Esophagus muscularis mucosa (tissue), 4 donors: ENCODE measurements at regions not wholly inside any gene's neighbourhood (a gene's known extent, or its start where the extent isn't known, plus 50 kb on each side); places are given as distances from the start of the nearest gene placed in this dataset.

Experiments
- DNase-seq: peaks from one replicate; pipeline ENCODE4 v3.0.0-alpha.2; 2017; ENCODE audit errors: extremely low spot score
- H3K27ac ChIP-seq, 4 donors: fragments of 200-600 bp; sonication (generic); replicated peaks in 1 of 4; 1 replicate in 3 of 4; 2 replicates in 1 of 4; pipeline ENCODE4 v1.5.1; 2016 to 2019; ENCODE audit warnings: mild to moderate bottlenecking in 1 of 4
- H3K27me3 ChIP-seq, 4 donors: fragments of 200-600 bp; sonication (generic); one replicate each; pipeline versions ENCODE4 v1.5.1 to v1.6.0; 2016 to 2019
- H3K36me3 ChIP-seq, 4 donors: fragments of 200-600 bp; sonication (generic); one replicate each; pipeline ENCODE4 v1.5.1; 2016 to 2019
- H3K4me1 ChIP-seq, 4 donors: fragments of 200-600 bp; sonication (generic); one replicate each; pipeline ENCODE4 v1.5.1; 2016 to 2019
- H3K4me3 ChIP-seq, 4 donors: fragments of 200-600 bp; sonication (generic); 1 replicate in 2 of 4; 2 replicates in 2 of 4; pipeline ENCODE4 v1.5.1; 2016 to 2019; ENCODE audit warnings: mild to moderate bottlenecking in 4 of 4, moderate library complexity in 1 of 4
- H3K9me3 ChIP-seq, 4 donors: fragments of 200-600 bp; sonication (generic); 1 replicate in 3 of 4; 2 replicates in 1 of 4; pipeline ENCODE4 v1.5.1; 2016 to 2019
- EP300 ChIP-seq: sonication (generic); formaldehyde crosslinking; IDR thresholded peaks from one replicate; pipeline ENCODE4 v1.6.1; 2017; ENCODE audit warnings: antibody characterized with exemption
- POLR2A ChIP-seq: fragments of 450-650 bp; IDR thresholded peaks from one replicate; pipeline ENCODE4 v1.6.1; 2017; ENCODE audit warnings: antibody characterized with exemption, moderate library complexity, mild to moderate bottlenecking, low read depth
- POLR2AphosphoS5 ChIP-seq, 2 donors: sonication (generic); formaldehyde crosslinking; IDR thresholded peaks; one replicate each; pipeline ENCODE4 v1.6.1; 2017; ENCODE audit warnings: antibody characterized with exemption in 2 of 2
- WGBS: methylation state at CpG from one replicate; pipeline ENCODE4 v1.1.5; 2018; 5-methylcytosine and 5-hydroxymethylcytosine counted together
- intact Hi-C: fragments of 100-400 bp; cut with DNase I; formaldehyde crosslinking; loops from one replicate; pipeline ENCODE4 v1.15.1; 2023
- TF ChIP-seq, protein P1 (sequence below), 3 experiments: fragments of 200-600 bp in 2 of 3; fragments of 450-650 bp in 1 of 3; sonication (generic) in 2 of 3; IDR thresholded peaks; one replicate each; pipeline ENCODE4 v1.5.1; 2017 to 2019; ENCODE audit warnings: antibody characterized with exemption in 3 of 3, mild to moderate bottlenecking in 2 of 3, moderate library complexity in 1 of 3

DNA sequence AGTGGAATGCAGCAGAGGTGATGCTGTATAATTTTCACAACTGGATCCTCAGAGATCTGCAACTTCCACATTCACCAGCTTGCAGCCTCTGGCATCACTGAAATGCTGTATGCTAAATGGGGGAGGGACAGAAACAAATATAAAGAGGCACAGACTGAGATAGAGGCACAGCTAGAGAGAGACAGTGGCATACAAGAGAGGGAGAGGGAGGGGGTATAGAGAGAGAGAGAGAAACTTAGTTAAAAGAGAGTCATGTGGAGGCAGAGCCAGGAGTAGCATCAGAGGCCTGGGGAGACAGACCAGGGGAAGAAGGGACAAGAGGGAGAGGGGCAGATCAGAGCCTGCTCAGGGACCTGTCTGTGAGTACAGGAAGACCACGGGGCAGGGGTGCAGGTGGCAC is 84.5 kb upstream of the GRIK3 start:
- no peak for DNase-seq
- Histone ChIP-seq H3K27me3 (peaks cover 0 to 35% (median 0%) of the 10 kb centered on the region in 4 donors), H3K4me3 (no peak overlapping the region), H3K9me3 (peaks cover 0 to 13% (median 10%) of the 10 kb centered on the region in 4 donors), H3K4me1 (no peaks in the 10 kb centered on the region), H3K36me3 (no peaks in the 10 kb centered on the region), H3K27ac (no peak overlapping the region)
- 63% methylated on average over 1 of the region's 1 CpG for WGBS
- TF ChIP-seq EP300 (no peak), POLR2A (no peak), POLR2AphosphoS5 (IDR thresholded peaks at IDR 0.05) (no peak)
- TF ChIP-seq, protein P1, sequence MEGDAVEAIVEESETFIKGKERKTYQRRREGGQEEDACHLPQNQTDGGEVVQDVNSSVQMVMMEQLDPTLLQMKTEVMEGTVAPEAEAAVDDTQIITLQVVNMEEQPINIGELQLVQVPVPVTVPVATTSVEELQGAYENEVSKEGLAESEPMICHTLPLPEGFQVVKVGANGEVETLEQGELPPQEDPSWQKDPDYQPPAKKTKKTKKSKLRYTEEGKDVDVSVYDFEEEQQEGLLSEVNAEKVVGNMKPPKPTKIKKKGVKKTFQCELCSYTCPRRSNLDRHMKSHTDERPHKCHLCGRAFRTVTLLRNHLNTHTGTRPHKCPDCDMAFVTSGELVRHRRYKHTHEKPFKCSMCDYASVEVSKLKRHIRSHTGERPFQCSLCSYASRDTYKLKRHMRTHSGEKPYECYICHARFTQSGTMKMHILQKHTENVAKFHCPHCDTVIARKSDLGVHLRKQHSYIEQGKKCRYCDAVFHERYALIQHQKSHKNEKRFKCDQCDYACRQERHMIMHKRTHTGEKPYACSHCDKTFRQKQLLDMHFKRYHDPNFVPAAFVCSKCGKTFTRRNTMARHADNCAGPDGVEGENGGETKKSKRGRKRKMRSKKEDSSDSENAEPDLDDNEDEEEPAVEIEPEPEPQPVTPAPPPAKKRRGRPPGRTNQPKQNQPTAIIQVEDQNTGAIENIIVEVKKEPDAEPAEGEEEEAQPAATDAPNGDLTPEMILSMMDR (IDR thresholded peaks at IDR 0.05): no peak
- intact Hi-C loops: no loop called here

DNA sequence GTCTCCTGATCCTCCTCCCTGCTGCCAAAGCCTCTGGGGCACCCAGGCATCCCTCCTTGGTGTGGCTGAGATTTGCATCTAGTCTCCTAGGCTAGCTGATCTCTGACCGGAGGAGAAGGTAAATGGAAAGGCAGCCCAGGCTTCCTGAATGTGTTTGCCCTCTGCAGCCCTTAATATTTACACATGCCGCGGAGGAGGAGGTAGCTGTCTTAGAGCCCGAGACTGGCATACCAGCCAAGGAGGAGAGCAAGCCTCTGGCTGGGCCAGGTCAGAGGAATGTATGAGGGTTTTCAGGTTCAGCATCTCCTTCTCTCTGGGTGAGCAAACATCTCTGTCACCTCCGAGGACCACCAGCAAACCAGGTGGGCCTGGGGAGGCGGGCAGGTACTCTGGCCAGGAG is 86.0 kb upstream of the GRIK3 start:
- intact Hi-C loops: no loop called here

DNA sequence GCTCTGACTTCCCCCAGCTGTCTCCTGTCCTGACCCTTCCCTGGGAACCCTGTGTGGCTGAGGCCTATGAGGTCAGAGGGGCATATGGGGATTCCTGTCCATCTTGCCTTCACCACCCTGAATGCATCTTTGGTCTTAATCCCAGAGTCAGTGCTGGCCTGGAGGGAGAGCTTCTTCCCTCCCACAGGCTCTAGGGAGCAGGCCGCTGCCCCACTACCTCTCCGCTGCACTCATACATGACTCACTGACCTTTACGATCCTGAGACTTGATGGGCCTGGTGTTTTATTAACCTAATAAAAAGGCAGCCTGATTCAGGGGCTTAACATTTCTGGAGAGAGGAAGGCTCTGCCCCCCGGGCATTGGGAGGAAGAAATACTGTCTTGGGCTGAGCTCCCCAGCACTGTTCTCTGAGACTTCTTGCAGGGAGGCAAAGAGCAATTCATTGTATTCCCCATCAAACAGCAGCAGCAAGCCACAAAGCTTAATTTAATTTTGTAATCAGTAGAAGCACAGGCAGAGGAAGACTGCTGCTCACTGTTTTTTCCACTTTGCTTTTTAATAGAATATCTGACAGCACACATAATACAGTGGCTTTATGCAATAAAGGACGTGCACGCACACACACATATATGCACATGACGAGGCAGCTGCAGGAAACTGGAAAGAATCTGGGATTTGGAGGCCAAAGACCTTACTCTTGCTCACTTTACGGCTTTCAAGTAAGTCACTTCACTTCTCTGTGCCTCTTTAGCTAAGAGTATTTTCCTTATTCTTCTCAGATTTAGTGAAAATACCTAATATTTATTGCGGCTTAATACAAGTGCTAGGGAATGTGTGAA is 89.2 kb upstream of the GRIK3 start:
- 65% methylated on average over 9 of the region's 9 CpGs for WGBS
- Histone ChIP-seq H3K36me3 (no peaks in the 10 kb centered on the region), H3K4me1 (no peaks in the 10 kb centered on the region), H3K27me3 (peaks cover 0 to 40% (median 0%) of the 10 kb centered on the region in 4 donors), H3K9me3 (peaks cover 0 to 13% (median 10%) of the 10 kb centered on the region in 4 donors), H3K4me3 (no peak overlapping the region), H3K27ac (no peak overlapping the region)
- no peak for DNase-seq
- intact Hi-C loops: no loop called here
- TF ChIP-seq, protein P1 (IDR thresholded peaks at IDR 0.05): no peak
- TF ChIP-seq POLR2A (no peak), POLR2AphosphoS5 (IDR thresholded peaks at IDR 0.05) (no peak), EP300 (no peak)

More for the DNA sequence above, 86.0 kb upstream of the GRIK3 start:
- Histone ChIP-seq H3K9me3 (peaks cover 0 to 13% (median 10%) of the 10 kb centered on the region in 4 donors), H3K27me3 (peaks cover 0 to 27% (median 0%) of the 10 kb centered on the region in 4 donors), H3K4me3 (no peak overlapping the region), H3K27ac (no peak overlapping the region), H3K36me3 (no peaks in the 10 kb centered on the region), H3K4me1 (no peaks in the 10 kb centered on the region)
- TF ChIP-seq POLR2A (no peak), EP300 (no peak), POLR2AphosphoS5 (IDR thresholded peaks at IDR 0.05) (no peak)
- TF ChIP-seq, protein P1 (IDR thresholded peaks at IDR 0.05): no peak
- DNase-seq: no peak
- WGBS: 88% methylated on average over 3 of the region's 6 CpGs

DNA sequence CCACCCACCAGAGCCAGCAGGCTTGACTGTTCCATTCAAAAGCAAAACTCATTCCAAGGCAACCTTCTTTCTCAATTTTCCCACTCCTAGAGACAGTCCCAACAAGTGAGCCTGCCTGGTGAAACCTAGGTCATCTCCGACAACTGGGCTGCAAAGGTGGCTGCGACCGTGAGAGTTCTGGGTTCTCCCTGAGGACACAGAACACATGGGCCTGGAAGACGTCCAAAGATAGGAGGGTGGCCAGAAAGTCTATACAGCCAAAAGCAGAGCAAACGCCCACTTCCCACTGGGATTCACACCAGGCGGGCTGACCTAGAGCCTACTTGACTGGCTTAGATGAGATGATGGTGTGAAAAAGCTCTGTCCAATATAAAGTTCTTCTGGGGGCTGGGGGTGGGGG is 90.2 kb upstream of the GRIK3 start:
- H3K27me3 ChIP-seq: peaks cover 0 to 34% (median 0%) of the 10 kb centered on the region in 4 donors
- no peaks in the 10 kb centered on the region for H3K36me3 ChIP-seq
- TF ChIP-seq POLR2AphosphoS5 (IDR thresholded peaks at IDR 0.05): no peak
- TF ChIP-seq POLR2A: no peak
- no peak for TF ChIP-seq EP300
- TF ChIP-seq, protein P1 (IDR thresholded peaks at IDR 0.05): no peak
- no peak overlapping the region for H3K4me3 ChIP-seq
- 74% methylated on average over 6 of the region's 6 CpGs for WGBS
- intact Hi-C loops: no loop called here
- H3K27ac ChIP-seq: no peak overlapping the region
- DNase-seq: no peak
- peaks cover 0 to 13% (median 10%) of the 10 kb centered on the region in 4 donors for H3K9me3 ChIP-seq
- H3K4me1 ChIP-seq: no peaks in the 10 kb centered on the region
